Ovary (tissue), 3 donors: ENCODE measurements at regions not wholly inside any gene's neighbourhood (a gene's known extent, or its start where the extent isn't known, plus 50 kb on each side); places are given as distances from the start of the nearest gene placed in this dataset.

Experiments
- CTCF ChIP-seq, 3 donors: fragments of 450-650 bp in 2 of 3; fragments of 200-600 bp in 1 of 3; IDR thresholded peaks; one replicate each; pipeline versions ENCODE4 v1.5.1 to v1.8.0; 2016 to 2022; ENCODE audit warnings: antibody characterized with exemption in 3 of 3, mild to moderate bottlenecking in 1 of 3
- POLR2A ChIP-seq: fragments of 450-650 bp; IDR thresholded peaks from one replicate; pipeline ENCODE4 v1.6.1; 2017; ENCODE audit warnings: antibody characterized with exemption, mild to moderate bottlenecking, moderate library complexity
- donor health status: DM: no; HTN: no; CAD: no.

GRCh38 chr3:101943029-101943428 is 93.7 kb downstream of the NFKBIZ start:
- TF ChIP-seq CTCF (IDR thresholded peaks at IDR 0.05) (no peak), POLR2A (no peak)
